K562 (cell line): ENCODE measurements at regions not wholly inside any gene's neighbourhood (a gene's known extent, or its start where the extent isn't known, plus 50 kb on each side); places are given as distances from the start of the nearest gene placed in this dataset.

ENCODE experiments used
- HEY1 ChIP-seq: fragments of 250-450 bp; sonication (Bioruptor Pico); IDR thresholded peaks from 2 replicates; pipeline ENCODE4 v1.5.0; 2020; ENCODE audit warnings: mild to moderate bottlenecking, moderate library complexity, borderline replicate concordance
- IRF9 ChIP-seq: fragments of 450-650 bp; IDR thresholded peaks from 2 replicates; pipeline ENCODE4 v1.6.1; 2016; ENCODE audit warnings: missing biosample characterization, missing genetic modification characterization
- RCOR1 ChIP-seq, 2 experiments: IDR thresholded peaks; 2 replicates each; pipeline ENCODE4 v1.6.1; 2012; ENCODE audit warnings: low read depth in 2 of 2, low read length in 2 of 2, borderline replicate concordance in 1 of 2, improper control_type of control experiment in 1 of 2
- ZNF140 ChIP-seq: fragments of 250-450 bp; sonication (Bioruptor Pico); IDR thresholded peaks from 2 replicates; pipeline ENCODE4 v1.8.0; 2021; ENCODE audit warnings: moderate library complexity, mild to moderate bottlenecking, inconsistent platforms
- ZNF217 ChIP-seq: sonication (generic); formaldehyde crosslinking; IDR thresholded peaks from 2 replicates; pipeline ENCODE4 v1.8.0; 2022; ENCODE audit warnings: mild to moderate bottlenecking, missing genetic modification reagents
- ZNF408 ChIP-seq: fragments of 250-450 bp; sonication (Bioruptor Pico); IDR thresholded peaks from 2 replicates; pipeline ENCODE4 v1.4.0; 2020; ENCODE audit warnings: low read depth, mild to moderate bottlenecking, moderate library complexity

GRCh38 chr1:106802181-106802580 is 254.3 kb upstream of the PRMT6 start:
- TF ChIP-seq HEY1 (CRISPR knock-in tag) (no peak), ZNF408 (no peak), IRF9 (tag) (no peak), RCOR1 (IDR thresholded peaks at IDR 0.05; ENCODE audit: borderline replicate concordance in 1 of 2, low read depth in 2 of 2, low read length in 2 of 2) (no peak), ZNF217 (CRISPR knock-in tag) (no peak), ZNF140 (CRISPR knock-in tag) (no peak)
